ENCODE measurements at regions not wholly inside any gene's neighbourhood (a gene's known extent, or its start where the extent isn't known, plus 50 kb on each side); places are given as distances from the start of the nearest gene placed in this dataset.

- no peak for TF ChIP-seq CTCF (IDR thresholded peaks at IDR 0.05; ENCODE audit: extremely low read depth in 1 of 2, insufficient read depth in 1 of 2, low read depth in 1 of 2, low read length in 2 of 2)
- no peak for TF ChIP-seq MYC (IDR thresholded peaks at IDR 0.05; ENCODE audit: low read depth, low read length)
- no peak for TF ChIP-seq MAX (IDR thresholded peaks at IDR 0.05; ENCODE audit: insufficient read depth, insufficient read length)
- TF ChIP-seq POLR2AphosphoS5 (IDR thresholded peaks at IDR 0.05; ENCODE audit: insufficient read depth, low read depth, low read length): no peak
- TF ChIP-seq GATA2 (IDR thresholded peaks at IDR 0.05; ENCODE audit: insufficient read depth, insufficient read length, low read depth, low read length): no peak
- no peak for TF ChIP-seq EZH2 (IDR thresholded peaks at IDR 0.05; ENCODE audit: borderline replicate concordance, low read depth, low read length, severe bottlenecking)
- TF ChIP-seq POLR2A (IDR thresholded peaks at IDR 0.05; ENCODE audit: low read depth, low read length): no peak
- no peak for TF ChIP-seq FOS (IDR thresholded peaks at IDR 0.05; ENCODE audit: borderline replicate concordance, insufficient read depth, low read length)
- no peak for TF ChIP-seq JUN (IDR thresholded peaks at IDR 0.05; ENCODE audit: borderline replicate concordance, insufficient read depth, insufficient read length, low read depth)
- Histone ChIP-seq H2AFZ (ENCODE audit: low read depth, low read length) (no peak overlapping the region), H3K4me1 (ENCODE audit: control insufficient read depth, extremely low read depth, insufficient read depth, low read length) (peaks cover 4% of the 10 kb centered on the region), H4K20me1 (replicated peaks; ENCODE audit: control insufficient read depth, extremely low read depth, insufficient read depth, low read length) (no peaks in the 10 kb centered on the region), H3K36me3 (ENCODE audit: control insufficient read depth in 2 of 2, extremely low read depth in 1 of 2, insufficient read depth in 2 of 2, low read length in 2 of 2) (no peaks in the 10 kb centered on the region), H3K79me2 (ENCODE audit: control insufficient read depth, insufficient read depth, low read length) (no peaks in the 10 kb centered on the region), H3K27ac (ENCODE audit: insufficient read depth, low read depth, low read length) (no peak overlapping the region), H3K9me3 (replicated peaks; ENCODE audit: control insufficient read depth, insufficient read depth, low read length) (no peaks in the 10 kb centered on the region), H3K4me2 (ENCODE audit: insufficient read depth, low read length) (no peak overlapping the region), H3K9ac (replicated peaks; ENCODE audit: extremely low read depth, insufficient read depth, low read length) (no peak overlapping the region), H3K27me3 (ENCODE audit: control insufficient read depth in 2 of 2, insufficient read depth in 2 of 2, low read length in 2 of 2) (peaks cover 10 to 43% of the 10 kb centered on the region in 2 experiments), H3K4me3 (replicated peaks in 1 of 3; ENCODE audit: insufficient read depth in 1 of 3, low read depth in 1 of 3, low read length in 3 of 3) (no peak overlapping the region), H3K9me1 (replicated peaks; ENCODE audit: control insufficient read depth, extremely low read depth, insufficient read depth, low read length) (no peaks in the 10 kb centered on the region)
- intact Hi-C loops (cut with micrococcal nuclease): no loop called here
- FAIRE-seq (no peak), DNase-seq (ENCODE audit: low read depth, low spot score) (no peak)
- no TSS peak for BruUV-seq (replicated peaks)
- ChIA-PET CTCF (no interaction called here), POLR2A (no interaction called here)
- dilution Hi-C loops (cut with MboI; ENCODE audit: extremely low pct_ligation_motif_present, low sequenced_read_pairs): no loop called here
Observed at GRCh38 chr3:24828551-24828950, 333.9 kb upstream of the THRB start.

Data from endothelial cell of umbilical vein (primary cell).